B cell (primary cell): ENCODE measurements at regions not wholly inside any gene's neighbourhood (a gene's known extent, or its start where the extent isn't known, plus 50 kb on each side); places are given as distances from the start of the nearest gene placed in this dataset.

Experiments
- ATAC-seq: fragments of 200-7000 bp; cut with Tn5 transposase; one replicate; pipeline ENCODE4 v1.10.0; 2021; ENCODE audit warnings: low read depth, mild to moderate bottlenecking, moderate number of reproducible peaks, moderate library complexity
- CTCF ChIA-PET: fragments of 350-600 bp; sonication (Branson Sonifier 250); formaldehyde crosslinking; loops from one replicate; lab custom pipeline; 2021; ENCODE audit warnings: antibody characterized with exemption, inconsistent platforms; lab: Charles Lee
- POLR2A ChIA-PET: fragments of 350-600 bp; sonication (Branson Sonifier 250); formaldehyde crosslinking; loops from one replicate; lab custom pipeline; 2021; ENCODE audit warnings: antibody characterized with exemption; lab: Charles Lee
- DNase-seq: peaks from one replicate; pipeline ENCODE4 v3.0.0; 2013
- H2AFZ ChIP-seq: 2 replicates; pipeline ENCODE4 v1.6.1; 2012; ENCODE audit warnings: mild to moderate bottlenecking, low read depth, low read length; ENCODE audit not compliant: insufficient read depth, poor library complexity, severe bottlenecking
- H3K27ac ChIP-seq, 2 donors: 1 replicate in 1 of 2; 2 replicates in 1 of 2; pipeline ENCODE4 v1.5.1; 2012 to 2013; ENCODE audit warnings: low read length in 2 of 2, mild to moderate bottlenecking in 2 of 2, moderate library complexity in 1 of 2
- H3K27me3 ChIP-seq, 4 experiments: fragments of 200-600 bp in 1 of 4; sonication (generic) in 1 of 4; replicated peaks in 1 of 4; 1 replicate in 2 of 4; 2 replicates in 2 of 4; pipeline versions ENCODE4 v1.6.1 to v1.7.0; 2013 to 2016; ENCODE audit warnings: low read length in 3 of 4, mild to moderate bottlenecking in 2 of 4, mixed read lengths in 1 of 4, moderate library complexity in 1 of 4; ENCODE audit not compliant: insufficient read depth in 4 of 4, control insufficient read depth in 3 of 4; ENCODE audit errors: control extremely low read depth in 1 of 4
- H3K36me3 ChIP-seq, 2 experiments: replicated peaks in 1 of 2; 1 replicate in 1 of 2; 2 replicates in 1 of 2; pipeline versions ENCODE4 v1.6.1 to v1.7.1; 2013; ENCODE audit warnings: low read length in 1 of 2; ENCODE audit not compliant: insufficient read depth in 2 of 2, control insufficient read depth in 1 of 2; ENCODE audit errors: control extremely low read depth in 1 of 2, extremely low read depth in 1 of 2
- H3K4me1 ChIP-seq, 2 donors: fragments of 200-600 bp in 1 of 2; sonication (generic) in 1 of 2; 1 replicate in 1 of 2; 2 replicates in 1 of 2; pipeline versions ENCODE4 v1.5.1 to v1.6.1; 2013 to 2017; ENCODE audit warnings: low read length in 2 of 2; ENCODE audit not compliant: control insufficient read depth in 2 of 2, insufficient read depth in 2 of 2
- H3K4me2 ChIP-seq: replicated peaks from 2 replicates; pipeline ENCODE3; 2012; ENCODE audit warnings: mild to moderate bottlenecking, low read depth, low read length; ENCODE audit not compliant: poor library complexity, severe bottlenecking
- H3K4me3 ChIP-seq, 5 experiments: fragments of 200-600 bp in 1 of 5; sonication (generic) in 1 of 5; 1 replicate in 3 of 5; 2 replicates in 2 of 5; pipeline versions ENCODE4 v1.5.1 to v1.7.0; 2011 to 2016; ENCODE audit warnings: low read length in 4 of 5, mild to moderate bottlenecking in 4 of 5, low read depth in 2 of 5, control low read depth in 1 of 5, moderate library complexity in 1 of 5; ENCODE audit not compliant: insufficient read depth in 1 of 5; ENCODE audit errors: control extremely low read depth in 1 of 5, extremely low read depth in 1 of 5
- H3K79me2 ChIP-seq: fragments of 200-600 bp; sonication (generic); one replicate; pipeline ENCODE4 v1.6.0; 2016; ENCODE audit warnings: low read length; ENCODE audit not compliant: control insufficient read depth, insufficient read depth
- H3K9ac ChIP-seq: fragments of 200-600 bp; sonication (generic); 2 replicates; pipeline ENCODE4 v1.6.1; 2017; ENCODE audit warnings: mild to moderate bottlenecking, low read length, moderate library complexity
- H3K9me3 ChIP-seq, 3 donors: one replicate each; pipeline versions ENCODE4 v1.6.1 to v1.7.1; 2013; ENCODE audit warnings: low read length in 2 of 3; ENCODE audit not compliant: control insufficient read depth in 2 of 3, insufficient read depth in 1 of 3; ENCODE audit errors: control extremely low read depth in 1 of 3
- H4K20me1 ChIP-seq: 2 replicates; pipeline ENCODE4 v1.6.0; 2012; ENCODE audit warnings: mild to moderate bottlenecking, low read length; ENCODE audit not compliant: insufficient read depth, control insufficient read depth, poor library complexity, severe bottlenecking
- H3K27ac Mint-ChIP-seq: one replicate; pipeline ENCODE4 v1.8.0; 2021; ENCODE audit warnings: mixed read lengths
- H3K27me3 Mint-ChIP-seq: one replicate; pipeline ENCODE4 v1.8.0; 2021; ENCODE audit warnings: mixed read lengths
- H3K4me1 Mint-ChIP-seq: one replicate; pipeline ENCODE4 v1.8.0; 2021; ENCODE audit warnings: mixed read lengths
- H3K4me3 Mint-ChIP-seq: one replicate; pipeline ENCODE4 v1.8.0; 2021; ENCODE audit warnings: mixed read lengths
- H3K9me3 Mint-ChIP-seq: one replicate; pipeline ENCODE4 v1.8.0; 2022; ENCODE audit warnings: mixed read lengths; ENCODE audit not compliant: insufficient read depth
- CTCF ChIP-seq: fragments of 200-600 bp; IDR thresholded peaks from one replicate; pipeline ENCODE4 v1.8.0; 2022; ENCODE audit warnings: antibody characterized with exemption, mild to moderate bottlenecking
- EZH2 ChIP-seq: IDR thresholded peaks from 2 replicates; pipeline ENCODE4 v1.6.1; 2012; ENCODE audit warnings: borderline replicate concordance, low read depth, mild to moderate bottlenecking, moderate library complexity, low read length; ENCODE audit not compliant: insufficient read depth, poor library complexity, severe bottlenecking
- WGBS: methylation state at CpG from one replicate; pipeline ENCODE4 v1.1.5; 2013; ENCODE audit warnings: missing lambda C conversion rate; ENCODE audit not compliant: insufficient coverage; 5-methylcytosine and 5-hydroxymethylcytosine counted together
- intact Hi-C: fragments of 100-400 bp; cut with micrococcal nuclease; formaldehyde crosslinking; loops from one replicate; pipeline ENCODE4 v1.10.0; 2022

DNA sequence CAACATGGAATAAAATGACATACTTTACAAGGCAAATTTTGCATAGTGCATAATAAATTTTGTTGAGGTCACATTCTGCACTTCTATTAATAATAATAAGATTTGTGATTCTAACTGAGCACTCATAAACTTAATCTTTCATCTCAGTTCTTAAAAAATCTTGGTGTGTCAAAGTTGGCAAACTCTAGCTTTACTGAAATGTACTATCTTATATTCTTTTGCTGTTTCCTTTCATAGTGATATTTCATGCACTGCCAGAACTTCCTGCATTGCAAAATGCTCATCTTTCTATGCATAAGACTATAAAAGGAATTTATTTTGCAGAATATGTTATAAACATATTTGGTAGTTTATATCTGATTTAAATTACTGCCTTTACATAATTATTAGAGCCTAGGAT lies 797.6 kb downstream of the ADGRL2 start:
- H4K20me1 ChIP-seq, result no peaks in the 10 kb centered on the region
- no peak overlapping the region for H3K4me2 ChIP-seq
- Mint-ChIP-seq H3K4me3 (no peak overlapping the region), H3K9me3 (no peaks in the 10 kb centered on the region), H3K27me3 (no peaks in the 10 kb centered on the region), H3K4me1 (no peaks in the 10 kb centered on the region), H3K27ac (no peak overlapping the region)
- H3K4me1 ChIP-seq, result no peaks in the 10 kb centered on the region
- no peak for ATAC-seq
- no peak for TF ChIP-seq EZH2
- TF ChIP-seq CTCF, result no peak
- no peaks in the 10 kb centered on the region for H3K27me3 ChIP-seq
- no peaks in the 10 kb centered on the region for H3K79me2 ChIP-seq
- no peaks in the 10 kb centered on the region for H3K36me3 ChIP-seq
- intact Hi-C loops, result no loop called here
- no peak overlapping the region for H3K27ac ChIP-seq
- CTCF ChIA-PET, result no interaction called here
- H3K9me3 ChIP-seq, result no peaks in the 10 kb centered on the region
- H3K4me3 ChIP-seq, result no peak overlapping the region
- no peak overlapping the region for H2AFZ ChIP-seq
- no peak for DNase-seq
- POLR2A ChIA-PET, result no interaction called here
- H3K9ac ChIP-seq, result no peak overlapping the region

DNA sequence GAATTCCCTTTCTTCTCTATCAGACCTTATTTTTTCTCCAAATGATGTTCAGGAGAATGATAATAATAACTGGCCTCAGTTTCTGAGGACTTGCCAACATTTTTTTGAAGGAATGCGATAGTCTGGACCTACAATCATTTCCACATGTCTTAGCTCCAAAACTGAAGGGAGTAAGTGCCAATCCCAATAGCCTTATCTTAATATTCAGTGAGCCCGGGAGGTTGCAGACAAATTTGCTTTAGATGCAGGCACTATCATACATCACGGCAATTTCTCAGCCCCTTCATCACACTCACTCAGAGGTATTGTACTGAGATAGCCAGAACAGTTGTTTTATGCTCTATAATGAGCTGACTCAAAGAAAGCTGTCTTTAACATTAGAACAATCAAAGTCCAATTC lies 796.9 kb downstream of the ADGRL2 start:
- H3K79me2 ChIP-seq, result no peaks in the 10 kb centered on the region
- no peak overlapping the region for H3K4me2 ChIP-seq
- H4K20me1 ChIP-seq, result no peaks in the 10 kb centered on the region
- no peaks in the 10 kb centered on the region for H3K36me3 ChIP-seq
- Mint-ChIP-seq H3K27ac (no peak overlapping the region), H3K27me3 (no peaks in the 10 kb centered on the region), H3K9me3 (no peaks in the 10 kb centered on the region), H3K4me3 (no peak overlapping the region), H3K4me1 (no peaks in the 10 kb centered on the region)
- ChIA-PET POLR2A (no interaction called here), CTCF (no interaction called here)
- H3K27me3 ChIP-seq, result no peaks in the 10 kb centered on the region
- intact Hi-C loops, result no loop called here
- DNase-seq (no peak), ATAC-seq (no peak)
- H3K9ac ChIP-seq, result no peak overlapping the region
- no peaks in the 10 kb centered on the region for H3K9me3 ChIP-seq
- no peak overlapping the region for H3K27ac ChIP-seq
- no peak overlapping the region for H3K4me3 ChIP-seq
- H2AFZ ChIP-seq, result no peak overlapping the region
- no peaks in the 10 kb centered on the region for H3K4me1 ChIP-seq
- WGBS, result 90% methylated on average over 2 of the region's 3 CpGs
- TF ChIP-seq CTCF, result no peak
- no peak for TF ChIP-seq EZH2
